ENCODE measurements at regions not wholly inside any gene's neighbourhood (a gene's known extent, or its start where the extent isn't known, plus 50 kb on each side); places are given as distances from the start of the nearest gene placed in this dataset.
A peak's percentile ranks its signal among the peaks of the same experiment; 100 is the strongest.

DNA sequence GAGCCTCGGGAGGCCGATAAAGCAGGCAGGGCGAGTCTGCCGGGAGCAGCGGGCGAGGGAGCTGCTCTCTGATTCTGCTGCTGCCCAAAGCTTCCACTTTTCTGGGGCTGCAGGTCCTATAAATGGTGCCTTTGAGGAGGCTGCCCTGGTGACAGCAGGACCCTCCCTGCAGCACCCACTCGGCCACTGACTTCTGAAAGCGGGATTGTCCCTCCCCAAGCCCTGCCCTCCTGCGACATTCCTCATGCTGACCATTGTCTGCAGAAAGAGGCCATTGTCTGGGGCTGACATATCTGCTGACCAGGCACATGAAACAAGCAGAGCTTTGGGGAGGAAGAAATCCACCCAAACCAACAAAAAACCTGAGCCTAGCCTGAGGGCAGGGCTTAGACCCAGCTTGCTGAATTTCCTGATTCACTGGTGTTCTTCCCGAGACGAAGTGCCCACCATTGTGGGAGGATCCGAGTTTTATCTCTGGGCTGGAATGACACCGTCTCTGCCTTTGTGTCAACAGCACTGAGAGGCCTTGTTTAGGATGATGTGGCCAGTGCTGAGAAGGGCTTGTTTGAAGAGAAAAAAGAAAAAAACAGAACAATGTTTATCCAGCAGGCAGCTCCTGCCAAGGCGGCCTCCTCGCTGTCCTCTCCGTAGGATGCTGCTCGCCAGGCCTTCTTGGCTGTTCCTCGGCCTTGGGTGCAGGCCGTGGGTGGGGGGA lies 129.7 kb downstream of the MYCN start:
- Histone ChIP-seq H3K27ac (peak overlapping the region in 1 of 3 donors; percentile 17), H3K4me1 (peaks cover 0 to 9% of the 10 kb centered on the region in 2 donors), H3K27me3 (no peaks in the 10 kb centered on the region), H3K36me3 (no peaks in the 10 kb centered on the region), H3K9me3 (no peaks in the 10 kb centered on the region), H3K4me3 (replicated peaks in 1 of 3) (no peak overlapping the region)
- TF ChIP-seq POLR2A (IDR thresholded peaks at IDR 0.05) (no peak), CTCF (IDR thresholded peaks at IDR 0.05) (no peak)
- 51 to 52% methylated on average over 18 to 19 of the region's 19 CpGs for WGBS, 2 donors
- peak; percentile 62 to 63 for DNase-seq
- intact Hi-C loops (cut with DNase I) = no loop called here

GRCh38 chr2:16069663-16069932 lies 129.2 kb downstream of the MYCN start:
- no peak for DNase-seq
- no peaks in the 10 kb centered on the region for H3K9me3 ChIP-seq
- no peak overlapping the region for H3K4me3 ChIP-seq (replicated peaks in 1 of 3)
- no peak for TF ChIP-seq CTCF (IDR thresholded peaks at IDR 0.05)
- TF ChIP-seq POLR2A (IDR thresholded peaks at IDR 0.05) = no peak
- WGBS, 2 donors = 75 to 76% methylated on average over 8 of the region's 8 CpGs
- H3K4me1 ChIP-seq = peaks cover 0 to 9% of the 10 kb centered on the region in 2 donors
- peak overlapping the region in 1 of 3 donors; percentile 17 for H3K27ac ChIP-seq
- no peaks in the 10 kb centered on the region for H3K36me3 ChIP-seq
- H3K27me3 ChIP-seq = no peaks in the 10 kb centered on the region
- intact Hi-C loops (cut with DNase I) = no loop called here

- no peak overlapping the region for H3K27ac ChIP-seq
Measured at GRCh38 chr2:16068552-16068940, 128.2 kb downstream of the MYCN start.

DNA sequence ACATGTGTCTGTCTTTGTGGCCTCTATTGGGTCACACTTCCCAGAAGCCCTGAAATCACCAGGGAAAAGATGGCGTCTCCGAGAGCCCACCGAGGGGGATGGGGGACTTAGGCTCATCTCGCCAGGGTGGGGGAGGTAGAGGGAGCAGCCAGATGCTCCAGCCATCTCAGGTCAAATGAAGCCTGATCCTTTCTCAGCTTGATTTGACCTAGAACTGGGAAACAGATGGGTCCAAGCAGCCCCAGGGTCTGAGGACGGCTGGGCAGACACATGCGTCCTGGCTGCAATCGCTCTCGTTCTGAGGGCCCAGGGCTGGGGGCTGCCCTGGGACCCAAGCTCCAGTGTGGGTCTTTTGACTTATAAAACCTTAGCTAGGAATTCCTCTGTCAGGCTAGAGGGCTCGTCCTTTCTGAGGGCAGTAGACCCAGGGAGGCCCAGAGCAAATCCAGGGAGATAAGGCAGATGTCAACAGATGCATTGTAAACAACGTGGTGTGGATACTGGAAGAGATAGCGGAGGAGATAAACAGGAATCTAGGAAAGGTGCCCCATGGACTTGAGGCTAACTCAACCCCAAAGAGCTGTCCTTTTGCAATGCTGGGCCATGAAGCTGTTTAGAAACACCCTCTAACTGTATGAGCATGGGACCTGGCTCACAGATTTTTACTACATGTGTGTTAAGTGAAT lies 127.7 kb downstream of the MYCN start:
- TF ChIP-seq CTCF (IDR thresholded peaks at IDR 0.05) (no peak), POLR2A (IDR thresholded peaks at IDR 0.05) (no peak)

More at GRCh38 chr2:16068552-16068940, 128.2 kb downstream of the MYCN start:
- no peaks in the 10 kb centered on the region for H3K27me3 ChIP-seq
- intact Hi-C loops (cut with DNase I) = no loop called here
- no peak for TF ChIP-seq CTCF (IDR thresholded peaks at IDR 0.05)
- no peak for TF ChIP-seq POLR2A (IDR thresholded peaks at IDR 0.05)
- H3K9me3 ChIP-seq = no peaks in the 10 kb centered on the region
- peaks cover 0 to 9% of the 10 kb centered on the region in 2 donors for H3K4me1 ChIP-seq
- no peak overlapping the region for H3K4me3 ChIP-seq (replicated peaks in 1 of 3)
- WGBS, 2 donors = 91 to 93% methylated on average over 3 of the region's 3 CpGs
- no peak for DNase-seq
- H3K36me3 ChIP-seq = no peaks in the 10 kb centered on the region

DNA sequence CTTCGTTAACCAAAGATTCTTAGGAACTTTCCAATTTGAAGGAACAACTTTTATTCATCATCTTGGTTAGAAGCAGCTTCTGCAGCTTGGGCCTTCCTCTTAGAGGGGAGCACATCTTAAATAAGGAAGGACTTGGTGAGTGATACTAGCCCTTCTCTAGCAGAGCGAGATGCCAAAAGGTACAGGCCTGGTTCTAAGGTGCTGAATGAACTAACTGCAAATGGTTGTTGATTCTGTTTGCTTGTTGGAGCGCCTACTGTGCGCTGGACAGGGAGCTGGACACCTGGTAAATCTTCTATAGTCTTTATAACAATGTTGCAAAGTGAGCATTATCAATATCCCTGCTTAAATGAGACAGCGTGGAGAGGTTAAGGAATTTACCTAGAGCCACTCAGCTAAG lies 127.1 kb downstream of the MYCN start:
- Histone ChIP-seq H3K36me3 (no peaks in the 10 kb centered on the region), H3K4me3 (replicated peaks in 1 of 3) (no peak overlapping the region), H3K4me1 (peaks cover 0 to 9% of the 10 kb centered on the region in 2 donors), H3K9me3 (no peaks in the 10 kb centered on the region), H3K27ac (no peak overlapping the region), H3K27me3 (no peaks in the 10 kb centered on the region)
- no peak for TF ChIP-seq POLR2A (IDR thresholded peaks at IDR 0.05)
- WGBS, 2 donors = 71 to 84% methylated on average over 5 of the region's 5 CpGs
- no peak for DNase-seq
- intact Hi-C loops (cut with DNase I) = no loop called here

More for the DNA sequence above, 127.7 kb downstream of the MYCN start:
- H3K27ac ChIP-seq = no peak overlapping the region
- H3K4me1 ChIP-seq = peaks cover 0 to 9% of the 10 kb centered on the region in 2 donors
- H3K36me3 ChIP-seq = no peaks in the 10 kb centered on the region
- intact Hi-C loops (cut with DNase I) = no loop called here
- H3K27me3 ChIP-seq = no peaks in the 10 kb centered on the region
- no peak overlapping the region for H3K4me3 ChIP-seq (replicated peaks in 1 of 3)
- no peaks in the 10 kb centered on the region for H3K9me3 ChIP-seq
- 81 to 88% methylated on average over 9 to 11 of the region's 11 CpGs for WGBS, 2 donors
- DNase-seq = no peak

Data from thyroid gland (tissue), 4 donors.